GM18507 (cell line): ENCODE measurements at regions not wholly inside any gene's neighbourhood (a gene's known extent, or its start where the extent isn't known, plus 50 kb on each side); places are given as distances from the start of the nearest gene placed in this dataset.
A peak's percentile ranks its signal among the peaks of the same experiment; 100 is the strongest.

Source experiments
- DNase-seq: peaks from one replicate; pipeline ENCODE4 v3.0.0; 2011; ENCODE audit warnings: low read depth; ENCODE audit not compliant: insufficient read length; ENCODE audit errors: extremely low spot score
- FAIRE-seq: peaks from 2 replicates; lab custom pipeline; 2011; peaks lifted over from hg19 to GRCh38; lab: Jason Lieb, UNC

DNA sequence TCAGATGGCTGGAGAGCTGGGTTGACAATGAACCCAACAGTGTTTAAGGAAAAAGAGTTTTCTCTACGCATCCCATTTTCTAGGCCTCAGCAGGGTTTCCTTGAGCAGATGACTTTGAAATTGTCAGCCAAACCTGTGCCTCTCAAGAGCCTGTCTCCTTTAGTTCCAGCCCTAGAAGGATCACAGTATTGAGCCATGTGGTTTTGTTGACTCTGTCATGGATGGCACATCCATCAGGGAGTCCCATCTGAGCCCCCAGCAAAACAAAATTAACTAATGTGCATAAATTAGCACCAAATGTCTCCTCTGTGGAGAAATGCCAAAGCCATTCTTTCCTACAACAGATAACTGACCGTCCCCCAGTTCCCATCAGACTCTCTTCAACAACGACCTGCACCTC is 103.8 kb upstream of the BLID start:
- DNase-seq: no peak
- no peak for FAIRE-seq

DNA sequence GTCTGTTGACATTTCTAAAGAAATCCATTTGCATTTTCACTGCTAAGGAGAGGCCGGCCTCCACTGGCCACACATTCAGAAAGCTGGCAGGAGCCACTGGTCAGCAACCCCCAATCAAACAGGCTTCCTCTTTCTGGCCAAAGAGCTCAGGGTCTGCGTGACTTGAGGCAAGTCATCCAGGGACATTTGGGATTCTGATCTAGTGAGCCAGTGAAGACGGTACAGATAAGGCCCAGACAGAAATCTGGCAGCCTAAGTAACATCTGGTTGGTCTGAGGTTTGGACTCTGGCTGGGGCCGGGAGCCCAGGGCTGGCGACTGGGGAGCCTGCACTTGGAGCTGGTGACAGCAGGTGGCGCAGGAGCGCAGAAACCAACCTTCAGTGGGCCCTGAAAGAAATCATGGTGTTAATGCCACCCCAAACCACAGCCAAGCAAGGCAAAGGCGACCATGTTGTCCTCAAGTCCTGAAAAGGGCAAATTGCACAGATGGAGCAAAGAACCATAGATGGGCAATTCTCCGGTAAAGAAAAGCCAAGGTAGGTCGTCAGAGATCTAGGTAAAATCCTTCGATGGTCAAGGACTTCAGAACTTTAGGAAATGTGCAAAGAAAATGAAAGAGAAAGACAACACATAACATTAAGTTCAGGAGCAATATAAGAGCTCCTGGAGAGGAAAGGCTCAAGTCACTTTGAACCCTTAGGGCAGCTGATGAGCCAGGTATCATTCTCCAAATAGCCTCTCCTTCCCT is 99.4 kb upstream of the BLID start:
- FAIRE-seq: peak; percentile 78
- DNase-seq: peak; percentile 45

GRCh38 chr11:122214567-122214966 is 98.6 kb upstream of the BLID start:
- FAIRE-seq: no peak
- no peak for DNase-seq

- FAIRE-seq: no peak
- DNase-seq: no peak
Observed at GRCh38 chr11:122214080-122214479, 98.1 kb upstream of the BLID start.

DNA sequence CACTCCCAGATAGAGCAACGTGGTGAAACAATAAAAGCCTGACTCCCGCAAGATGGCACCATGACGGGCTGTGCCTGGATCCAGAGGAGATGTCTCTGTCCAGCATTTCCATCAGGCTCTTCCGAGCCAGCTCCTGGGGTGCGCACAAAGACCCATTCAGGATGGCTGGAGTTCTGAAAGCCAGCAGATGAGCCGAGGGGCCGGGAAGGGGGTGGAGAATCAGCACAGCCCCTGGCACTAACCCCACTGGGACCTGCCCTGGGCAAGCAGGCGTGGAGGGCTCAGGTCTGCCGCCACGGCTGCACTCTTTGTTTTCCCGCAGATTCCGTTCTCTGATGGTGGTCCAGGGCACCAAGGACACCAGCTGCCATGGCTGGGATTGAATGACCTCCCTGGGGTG is 97.2 kb upstream of the BLID start:
- no peak for DNase-seq

GRCh38 chr11:122210367-122210997 is 94.5 kb upstream of the BLID start:
- DNase-seq (no peak), FAIRE-seq (no peak)

More for the DNA sequence above, 97.2 kb upstream of the BLID start:
- FAIRE-seq: no peak

GRCh38 chr11:122209619-122210366 is 93.8 kb upstream of the BLID start:
- FAIRE-seq: no peak
- no peak for DNase-seq

DNA sequence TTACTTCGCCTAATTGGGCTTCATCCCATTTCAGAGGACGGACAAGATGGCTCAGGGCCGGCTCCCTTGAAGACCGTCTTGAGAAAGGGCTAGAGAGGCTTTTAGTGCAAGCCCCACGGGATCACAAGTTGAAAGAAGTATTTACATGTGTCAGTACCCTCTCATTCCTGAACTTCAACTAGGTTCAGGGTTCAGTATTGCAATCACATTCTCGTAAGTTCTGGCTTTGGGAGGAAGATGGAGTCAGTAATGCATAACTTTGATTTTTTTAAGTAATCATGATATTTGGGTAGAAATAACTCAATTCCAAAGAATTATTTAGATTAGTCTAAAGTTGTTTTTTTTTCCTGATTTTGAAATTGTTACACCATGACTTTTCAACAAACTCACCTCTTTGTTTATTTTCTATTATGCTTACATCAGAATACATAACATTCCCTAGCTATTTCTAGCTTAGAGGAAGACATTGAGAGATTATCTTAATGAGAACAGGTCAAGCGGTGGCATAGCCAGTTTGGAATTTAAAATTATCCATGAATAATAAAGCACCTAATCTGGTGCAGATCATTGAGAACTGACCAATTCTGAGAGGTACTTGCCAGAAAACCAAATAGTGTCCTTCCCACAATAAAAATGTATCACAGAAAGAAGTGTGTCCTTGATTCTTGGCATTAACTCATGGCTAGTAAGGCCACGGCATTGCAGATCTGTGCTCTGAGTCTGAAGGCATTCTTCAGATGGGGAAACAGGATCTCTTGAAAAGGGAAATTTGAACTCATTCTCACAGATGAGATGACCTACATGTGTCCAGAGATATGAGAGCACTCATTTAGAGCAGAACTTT is 92.1 kb upstream of the BLID start:
- DNase-seq (no peak), FAIRE-seq (no peak)

DNA sequence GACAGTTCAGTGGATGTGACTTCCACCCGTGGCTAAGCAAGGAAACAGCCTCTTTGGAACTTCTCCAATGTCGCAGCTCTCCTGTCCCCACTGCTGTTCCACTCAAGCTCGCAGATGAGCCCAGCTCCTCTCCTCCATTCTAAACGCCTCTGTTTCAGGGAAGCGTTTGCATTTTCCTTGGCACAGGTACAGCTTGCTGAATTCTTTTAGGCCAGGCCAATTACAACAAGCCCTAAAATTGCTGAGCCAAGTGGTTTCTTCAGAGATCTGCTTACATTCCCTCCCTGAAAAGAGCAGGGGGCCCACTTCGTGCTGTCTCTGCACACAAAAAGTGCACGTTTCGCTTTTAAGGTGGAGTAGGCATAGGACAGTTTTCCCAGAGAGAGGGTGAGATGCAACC is 91.5 kb upstream of the BLID start:
- DNase-seq: no peak
- FAIRE-seq: no peak

- DNase-seq (no peak), FAIRE-seq (no peak)
Observed at GRCh38 chr11:122205036-122205435, 89.0 kb upstream of the BLID start.

DNA sequence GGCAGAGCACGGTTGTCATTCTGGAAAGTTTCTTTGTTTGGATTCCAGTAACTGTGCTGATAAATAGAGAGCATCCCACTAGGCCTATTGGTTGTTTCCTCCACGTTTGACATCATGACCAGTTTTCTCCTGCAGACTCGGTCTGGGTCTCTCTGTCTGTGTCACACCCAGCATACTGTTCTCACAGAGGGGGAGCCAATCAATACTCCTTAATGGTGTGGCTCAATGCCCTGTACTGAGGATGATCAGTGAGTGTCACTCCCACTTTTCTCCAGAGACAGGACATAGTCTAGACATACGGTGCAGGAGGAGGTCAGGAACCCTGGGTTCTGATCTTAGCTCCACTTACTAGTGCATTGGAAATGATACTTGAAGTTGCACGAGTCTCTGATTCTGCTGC is 88.2 kb upstream of the BLID start:
- FAIRE-seq: no peak

DNA sequence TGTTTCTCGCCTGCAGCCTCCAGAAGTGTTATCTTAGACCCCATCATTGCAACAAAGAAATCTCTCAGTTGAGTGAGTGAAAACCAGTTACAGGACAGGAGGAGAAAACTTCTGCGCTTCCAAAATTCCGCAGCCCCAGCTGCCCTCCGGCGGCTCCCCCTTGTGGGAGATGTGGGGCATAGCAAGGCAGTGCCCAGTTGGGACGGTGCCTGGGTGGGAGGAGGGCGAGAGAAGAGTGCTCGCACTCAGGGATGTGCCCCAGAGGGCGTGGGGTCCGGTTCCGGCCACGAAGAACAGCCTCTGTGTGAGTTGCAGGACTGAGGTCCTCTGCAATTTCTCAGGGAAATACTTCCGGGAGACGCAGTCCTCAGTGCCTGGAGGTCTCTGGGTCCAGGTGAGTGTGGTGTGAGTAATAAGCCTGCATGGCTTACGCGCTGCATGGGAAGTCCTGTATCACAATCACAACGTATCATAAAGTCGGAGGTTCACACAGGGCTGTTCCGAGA is 87.0 kb upstream of the BLID start:
- no peak for FAIRE-seq
- DNase-seq: peak; percentile 30

More for the DNA sequence above, 88.2 kb upstream of the BLID start:
- DNase-seq: no peak

- DNase-seq (no peak), FAIRE-seq (no peak)
Observed at GRCh38 chr11:122202161-122202950, 86.3 kb upstream of the BLID start.

GRCh38 chr11:122201106-122201505 is 85.1 kb upstream of the BLID start:
- DNase-seq: no peak
- FAIRE-seq: no peak

GRCh38 chr11:122199661-122200060 is 83.6 kb upstream of the BLID start:
- FAIRE-seq: no peak
- no peak for DNase-seq

- DNase-seq: no peak
- no peak for FAIRE-seq
Observed at GRCh38 chr11:122198291-122198983, 82.4 kb upstream of the BLID start.

DNA sequence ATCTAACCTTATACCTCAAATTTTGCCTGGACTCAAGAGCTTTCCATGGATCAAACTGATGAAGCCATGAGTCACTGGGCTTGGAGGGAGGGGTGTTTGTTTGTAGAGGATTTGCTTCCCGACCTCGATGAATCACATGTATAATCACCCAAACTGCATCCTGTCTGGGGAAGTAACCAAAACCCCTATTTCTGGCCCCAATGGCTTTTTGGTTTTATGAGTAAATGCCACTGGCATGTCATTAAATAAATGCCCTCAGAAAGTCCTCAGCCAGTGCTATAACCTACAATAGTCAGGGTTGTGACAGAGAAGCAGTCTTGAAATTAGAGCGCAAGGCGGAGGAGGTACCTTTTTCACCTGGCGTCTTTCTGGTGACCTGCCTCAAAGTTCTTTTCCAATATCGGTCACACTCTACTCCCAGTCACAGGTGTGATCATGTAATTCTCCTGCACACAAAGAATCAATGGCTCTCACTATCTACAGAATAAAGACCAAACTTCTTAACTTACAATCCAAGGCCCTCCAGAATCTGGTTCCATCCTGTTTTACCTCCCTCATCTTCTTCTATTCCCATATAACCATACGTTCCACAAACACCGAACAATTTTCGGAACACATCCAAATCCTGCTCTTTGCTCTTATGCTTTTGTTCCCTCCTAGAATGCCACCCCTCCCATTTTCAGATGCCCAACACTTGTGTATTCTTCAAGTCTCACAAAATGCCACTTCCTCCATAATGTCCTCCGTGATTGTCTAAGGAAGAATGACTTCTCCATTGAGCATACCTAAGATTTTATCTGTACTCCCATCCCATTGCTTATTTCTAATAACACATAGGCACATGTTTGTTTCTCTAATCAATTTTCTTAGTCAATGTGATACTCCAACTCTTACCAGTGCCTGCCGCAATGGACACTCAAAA is 81.3 kb upstream of the BLID start:
- FAIRE-seq (no peak), DNase-seq (no peak)
